ENCODE measurements at regions not wholly inside any gene's neighbourhood (a gene's known extent, or its start where the extent isn't known, plus 50 kb on each side); places are given as distances from the start of the nearest gene placed in this dataset.
"Not testable (repeated sequence)": the region's sequence is repeated elsewhere in the genome, so short reads cannot be mapped to it uniquely, and the experiment has no call there.

GRCh38 chr13:39803156-39803555 lies 147.7 kb downstream of the COG6 start:
- DNase-seq (ENCODE audit: low read depth) = no peak

- DNase-seq (ENCODE audit: low read depth) = no peak
These were observed 148.4 kb downstream of the COG6 start for GRCh38 chr13:39803851-39804250.

DNA sequence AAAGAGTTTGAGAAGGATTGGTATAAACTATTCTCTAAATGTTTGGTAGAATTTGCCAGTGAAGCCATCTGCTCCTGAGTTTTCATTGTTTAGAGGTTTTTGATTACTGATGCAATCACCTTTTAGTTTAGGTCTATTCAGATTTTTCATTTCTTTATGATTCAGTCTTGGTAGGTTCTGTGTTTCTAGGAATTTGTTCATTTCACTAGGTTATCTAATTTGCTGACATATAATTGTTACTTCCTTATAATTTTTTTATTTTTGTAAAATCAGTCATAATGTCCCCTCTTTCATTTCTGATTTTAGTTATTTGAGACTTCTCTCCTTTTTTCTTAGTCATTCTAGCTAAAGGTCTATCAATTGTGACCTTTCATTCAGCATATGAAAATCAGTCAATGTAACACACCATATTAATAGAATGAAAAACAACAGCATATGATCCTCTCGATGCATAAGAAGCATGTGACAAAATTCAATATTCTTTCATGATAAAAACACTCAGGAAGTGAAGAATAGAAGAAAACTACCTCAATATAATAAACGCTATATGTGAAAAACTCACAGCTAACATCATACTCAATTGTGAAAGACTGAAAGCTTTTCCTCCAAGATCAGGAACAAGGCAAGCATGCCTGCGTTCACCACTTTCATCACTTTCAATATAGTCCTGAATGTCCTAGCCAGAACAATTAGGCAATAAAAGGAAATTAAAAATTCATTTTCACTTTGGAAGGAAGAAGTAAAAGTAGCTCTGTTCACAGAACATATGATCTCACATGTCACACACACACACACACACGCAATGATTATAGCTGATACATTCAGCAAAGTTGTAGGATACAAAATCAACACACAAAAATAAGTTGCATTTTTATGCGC lies 149.1 kb downstream of the COG6 start:
- no peak for DNase-seq (ENCODE audit: low read depth)

GRCh38 chr13:39809466-39809865 lies 154.0 kb downstream of the COG6 start:
- no peak for DNase-seq (ENCODE audit: low read depth)

DNA sequence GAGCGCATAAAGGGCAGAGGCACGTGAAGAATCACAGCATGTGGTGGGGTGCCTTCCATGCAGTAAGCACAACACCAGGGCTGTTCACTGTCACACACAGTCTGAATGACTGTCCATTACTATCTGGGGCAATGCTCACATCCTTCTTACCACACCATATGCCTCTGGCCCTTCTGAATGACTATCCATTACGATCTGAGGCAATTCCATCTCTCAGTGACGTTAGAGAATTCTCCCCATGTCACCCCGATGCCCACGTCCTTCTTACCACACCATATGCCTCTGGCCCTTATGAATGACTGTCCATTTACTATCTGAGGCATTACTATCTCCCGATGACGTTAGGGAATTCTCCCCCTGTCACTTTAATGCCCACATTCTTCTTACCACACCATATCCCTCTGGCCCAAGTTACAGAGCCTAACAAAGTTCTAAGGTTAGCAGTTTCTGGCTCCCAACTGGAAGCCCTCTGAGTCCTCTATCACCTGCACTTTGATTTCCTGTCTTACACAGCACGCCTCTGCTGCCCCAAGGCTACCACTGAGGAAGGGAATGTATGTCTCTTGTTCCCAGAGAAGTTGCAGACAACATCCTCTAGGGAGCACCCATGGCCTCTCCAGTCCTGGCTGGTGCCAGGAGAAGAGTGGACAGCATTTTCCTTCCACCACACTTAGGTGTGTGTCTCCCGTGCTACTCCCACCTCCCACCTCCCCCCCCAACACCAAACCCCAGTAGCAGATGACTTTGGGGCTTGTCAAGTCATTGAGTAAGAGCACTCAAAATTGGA lies 154.8 kb downstream of the COG6 start:
- DNase-seq (ENCODE audit: low read depth) = no peak

DNA sequence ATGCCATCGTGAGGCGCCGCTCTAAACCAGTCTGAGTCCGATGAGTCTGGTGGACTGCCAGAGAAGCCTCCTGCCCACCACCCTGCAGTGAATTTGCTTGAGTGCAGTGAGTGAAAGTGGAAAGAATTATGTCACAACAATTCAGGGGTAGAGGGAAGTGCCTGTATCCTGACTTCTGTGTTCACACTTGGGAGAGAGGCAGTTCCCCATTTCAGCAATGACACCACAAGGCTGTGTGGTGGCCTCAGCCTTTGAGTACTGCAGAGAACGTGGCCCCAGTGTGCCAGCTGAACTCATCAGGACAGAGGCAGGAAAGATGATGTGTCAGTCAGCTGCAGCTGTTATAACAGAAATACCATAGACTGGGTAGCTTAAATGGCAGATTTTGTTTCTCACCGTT lies 155.6 kb downstream of the COG6 start:
- DNase-seq (ENCODE audit: low read depth) = no peak

- DNase-seq (ENCODE audit: low read depth) = no peak
These were observed 156.2 kb downstream of the COG6 start for GRCh38 chr13:39811696-39812095.

DNA sequence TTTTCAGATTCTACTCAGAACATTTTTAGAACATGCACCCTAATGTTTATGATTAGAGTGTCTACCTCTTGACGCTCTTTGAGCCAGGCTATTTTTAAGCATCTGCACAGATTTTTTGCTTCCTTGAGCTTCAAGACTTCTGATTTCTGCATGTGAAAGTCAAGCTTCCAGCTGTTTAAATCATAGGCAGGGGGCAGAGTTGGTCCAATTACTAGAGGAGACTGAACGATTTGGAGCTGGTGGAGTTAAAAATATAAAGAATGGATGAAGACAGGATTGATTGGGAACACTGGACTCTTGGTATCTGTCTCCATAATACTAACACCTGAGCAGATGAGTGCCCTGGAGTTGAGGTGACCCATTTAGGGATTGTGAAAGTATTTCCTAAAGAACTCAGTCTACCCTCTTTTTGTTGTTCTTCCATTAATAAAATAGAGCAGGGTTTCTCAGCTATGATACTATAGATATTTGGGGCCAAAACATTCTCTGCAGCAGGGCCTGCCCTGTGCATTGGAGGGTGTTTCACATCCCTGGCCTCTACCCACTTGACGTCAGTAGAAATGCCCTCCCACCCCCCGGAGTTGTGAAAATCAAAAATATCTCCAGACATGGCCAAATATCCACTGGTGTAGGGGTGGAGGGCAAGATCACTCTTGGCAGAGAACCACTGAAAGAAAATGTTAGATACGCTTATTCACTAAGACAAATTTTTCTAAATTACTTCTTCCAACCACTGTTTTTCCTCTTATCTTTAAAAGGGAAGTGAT lies 160.1 kb downstream of the COG6 start:
- no peak for DNase-seq (ENCODE audit: low read depth)

DNA sequence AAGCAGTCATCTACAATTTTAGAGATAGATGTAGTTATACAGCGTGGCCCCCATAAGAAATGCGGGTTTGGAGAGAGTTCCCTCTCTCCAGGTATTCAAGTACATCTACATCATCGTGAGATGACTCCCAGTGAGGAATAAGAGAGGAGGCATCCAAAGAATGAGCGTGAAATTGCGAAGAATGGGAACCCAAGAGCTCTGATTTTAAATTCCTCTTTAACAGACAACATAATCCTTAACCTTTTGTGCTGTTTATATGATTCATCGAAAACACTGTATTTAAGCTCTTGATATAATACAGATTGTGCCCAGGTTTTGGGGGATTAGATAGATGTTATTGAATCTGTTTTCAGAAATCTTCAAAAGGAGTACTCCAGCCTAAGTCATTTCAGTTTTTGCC lies 161.5 kb downstream of the COG6 start:
- no peak for DNase-seq (ENCODE audit: low read depth)

GRCh38 chr13:39818953-39819352 lies 163.5 kb downstream of the COG6 start:
- no peak for DNase-seq (ENCODE audit: low read depth)

DNA sequence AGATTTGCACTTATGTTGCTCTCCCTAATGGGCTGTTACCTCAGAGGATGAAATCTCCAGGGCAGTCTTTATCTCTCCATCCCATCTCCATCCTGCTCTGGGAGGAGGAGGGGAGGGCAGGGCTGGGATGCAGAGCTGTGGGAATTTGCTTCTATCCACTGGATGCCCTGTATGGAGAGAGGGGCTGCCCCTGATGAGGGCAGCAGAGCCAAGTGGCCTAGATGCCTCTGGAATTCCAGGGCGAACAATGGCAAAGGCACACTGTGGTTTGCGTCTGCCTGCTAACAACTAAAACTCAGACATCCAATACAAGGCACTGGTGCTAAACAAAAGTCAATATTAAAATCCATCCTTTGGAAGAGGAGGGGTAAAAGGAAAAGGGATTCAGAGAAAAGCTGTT lies 165.1 kb downstream of the COG6 start:
- no peak for DNase-seq (ENCODE audit: low read depth)

DNA sequence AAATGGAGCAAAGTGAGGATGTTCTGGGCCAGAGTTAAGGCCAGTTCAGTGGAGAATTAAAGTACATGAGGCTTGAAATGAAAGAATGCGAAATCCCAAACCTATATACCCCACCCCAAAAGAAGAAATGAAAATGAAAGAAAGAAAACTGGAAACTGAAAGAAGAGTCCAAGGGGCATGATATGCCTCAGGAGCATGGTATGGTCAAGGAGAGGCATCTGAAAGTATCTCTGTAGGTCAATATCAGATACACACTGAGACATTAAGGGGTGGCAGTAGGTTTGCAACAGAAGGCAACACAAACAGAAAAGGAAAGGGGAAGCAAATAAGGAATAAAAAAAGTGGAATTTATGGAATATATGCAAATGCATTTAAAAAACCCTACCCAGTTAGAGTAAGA lies 166.5 kb downstream of the COG6 start:
- no peak for DNase-seq (ENCODE audit: low read depth)

- no peak for DNase-seq (ENCODE audit: low read depth)
These were observed 167.0 kb downstream of the COG6 start for GRCh38 chr13:39822437-39822836.

GRCh38 chr13:39823063-39823713 lies 167.7 kb downstream of the COG6 start:
- DNase-seq (ENCODE audit: low read depth) = no peak

GRCh38 chr13:39825886-39826285 lies 170.4 kb downstream of the COG6 start:
- peak; percentile 23 for DNase-seq (ENCODE audit: low read depth)

GRCh38 chr13:39835253-39835652 lies 179.8 kb downstream of the COG6 start:
- no peak for DNase-seq (ENCODE audit: low read depth)

GRCh38 chr13:39836038-39836437 lies 180.6 kb downstream of the COG6 start:
- DNase-seq (ENCODE audit: low read depth) = peak; percentile 49

- DNase-seq (ENCODE audit: low read depth) = not testable (repeated sequence)
These were observed 182.4 kb downstream of the COG6 start for GRCh38 chr13:39837866-39838265.

GRCh38 chr13:39840201-39840600 lies 184.7 kb downstream of the COG6 start:
- DNase-seq (ENCODE audit: low read depth) = no peak

DNA sequence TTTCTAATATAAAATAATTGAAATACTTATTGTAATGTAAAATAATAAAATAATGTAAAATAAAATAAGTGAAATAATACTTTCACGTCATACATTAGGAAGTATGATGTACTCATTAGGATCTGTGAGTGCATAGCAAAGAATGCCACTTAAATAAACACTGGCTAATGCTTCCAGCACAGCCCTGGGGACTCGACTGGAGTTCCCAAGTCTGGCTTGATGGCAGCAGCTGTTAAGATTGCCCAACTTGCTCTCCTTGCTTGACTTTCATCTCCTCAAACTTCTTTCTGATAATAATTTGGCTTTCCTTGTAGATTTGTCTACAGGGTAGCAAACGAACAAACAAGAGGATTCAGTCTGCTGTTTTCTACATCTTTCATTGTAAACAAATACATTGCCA lies 191.9 kb downstream of the COG6 start:
- DNase-seq (ENCODE audit: low read depth) = no peak

- DNase-seq (ENCODE audit: low read depth) = no peak
These were observed 199.8 kb downstream of the COG6 start for GRCh38 chr13:39855236-39855635.

GRCh38 chr13:39856714-39857113 lies 201.3 kb downstream of the COG6 start:
- no peak for DNase-seq (ENCODE audit: low read depth)

All from renal cortical epithelial cell (primary cell).